Kidney (tissue), 13 donors: ENCODE measurements at regions not wholly inside any gene's neighbourhood (a gene's known extent, or its start where the extent isn't known, plus 50 kb on each side); places are given as distances from the start of the nearest gene placed in this dataset.

Experiments used
- DNase-seq, 5 donors: peaks; one replicate each; pipeline ENCODE4 v3.0.0-alpha.2; 2013 to 2020
- FAIRE-seq: peaks from 2 replicates; lab custom pipeline; 2012; peaks lifted over from hg19 to GRCh38; lab: Jason Lieb, UNC
- H3K27ac ChIP-seq, 2 donors: one replicate each; pipeline ENCODE4 v1.7.0; 2013; ENCODE audit warnings: low read depth in 2 of 2, low read length in 2 of 2, inconsistent platforms in 1 of 2
- H3K27me3 ChIP-seq: one replicate; pipeline ENCODE4 v1.7.1; 2013; ENCODE audit warnings: low read length, inconsistent platforms; ENCODE audit not compliant: control insufficient read depth, insufficient read depth
- H3K36me3 ChIP-seq, 3 donors: one replicate each; pipeline versions ENCODE4 v1.7.0 to v1.7.1; 2013; ENCODE audit warnings: low read length in 3 of 3, control low read depth in 1 of 3, inconsistent platforms in 1 of 3; ENCODE audit not compliant: insufficient read depth in 3 of 3, control insufficient read depth in 2 of 3
- H3K4me1 ChIP-seq, 3 donors: one replicate each; pipeline versions ENCODE4 v1.7.0 to v1.7.1; 2013; ENCODE audit warnings: low read length in 3 of 3, inconsistent platforms in 1 of 3, low read depth in 1 of 3; ENCODE audit not compliant: control insufficient read depth in 2 of 3, insufficient read depth in 2 of 3
- H3K4me3 ChIP-seq, 3 donors: one replicate each; pipeline versions ENCODE4 v1.7.0 to v1.8.1; 2013; ENCODE audit warnings: low read length in 3 of 3, control low read depth in 1 of 3, inconsistent platforms in 1 of 3
- H3K9ac ChIP-seq, 3 donors: one replicate each; pipeline versions ENCODE4 v1.7.0 to v1.7.1; 2013; ENCODE audit warnings: low read length in 3 of 3, control low read depth in 1 of 3, inconsistent platforms in 1 of 3
- H3K9me3 ChIP-seq, 3 donors: one replicate each; pipeline versions ENCODE4 v1.7.0 to v1.7.1; 2013; ENCODE audit warnings: low read length in 3 of 3, control low read depth in 1 of 3, inconsistent platforms in 1 of 3; ENCODE audit not compliant: control insufficient read depth in 2 of 3, insufficient read depth in 1 of 3
- CTCF ChIP-seq: IDR thresholded peaks from 3 replicates; pipeline ENCODE4 v1.5.1; 2012; ENCODE audit warnings: mild to moderate bottlenecking, moderate library complexity, borderline replicate concordance; ENCODE audit not compliant: insufficient read depth; ENCODE audit errors: extremely low read depth
- intact Hi-C: fragments of 100-400 bp; cut with DNase I; formaldehyde crosslinking; loops from one replicate; pipeline ENCODE4 v1.11.1; 2022
- donor health status: control.
- donor health status: control.
- donor health status: control.
- donor health status: control.
- donor health status: control.
- donor health status: DM: yes; HTN: yes; CAD: no.
- donor health status: Normal renal cell carcinoma (clear cell type).

GRCh38 chr4:22301253-22301652, 214.6 kb downstream of the ADGRA3 start:
- DNase-seq (no peak), FAIRE-seq (no peak)
- H3K9ac ChIP-seq: no peak overlapping the region
- H3K4me1 ChIP-seq: no peaks in the 10 kb centered on the region
- H3K4me3 ChIP-seq: no peak overlapping the region
- intact Hi-C loops: no loop called here
- TF ChIP-seq CTCF: no peak
- H3K9me3 ChIP-seq: peaks cover 0 to 6% (median 5%) of the 10 kb centered on the region in 3 donors
- H3K27me3 ChIP-seq: no peaks in the 10 kb centered on the region
- H3K27ac ChIP-seq: no peak overlapping the region
- no peaks in the 10 kb centered on the region for H3K36me3 ChIP-seq

- intact Hi-C loops: no loop called here
- no peak for FAIRE-seq
- Histone ChIP-seq H3K9me3 (peaks cover 0 to 6% (median 5%) of the 10 kb centered on the region in 3 donors), H3K4me1 (no peaks in the 10 kb centered on the region), H3K27ac (no peak overlapping the region), H3K27me3 (no peaks in the 10 kb centered on the region), H3K9ac (no peak overlapping the region), H3K36me3 (no peaks in the 10 kb centered on the region), H3K4me3 (no peak overlapping the region)
- no peak for DNase-seq
- no peak for TF ChIP-seq CTCF
These were observed 216.2 kb downstream of the ADGRA3 start for GRCh38 chr4:22299678-22300077.

- Histone ChIP-seq H3K27ac (no peak overlapping the region), H3K27me3 (no peaks in the 10 kb centered on the region), H3K36me3 (no peaks in the 10 kb centered on the region), H3K4me3 (no peak overlapping the region), H3K9ac (no peak overlapping the region), H3K4me1 (no peaks in the 10 kb centered on the region), H3K9me3 (peaks cover 0 to 1% (median 0%) of the 10 kb centered on the region in 3 donors)
- DNase-seq: no peak
- intact Hi-C loops: no loop called here
- FAIRE-seq: no peak
- TF ChIP-seq CTCF: no peak
These were observed 228.2 kb downstream of the ADGRA3 start for GRCh38 chr4:22287631-22288030.
